Activated CD4-positive, alpha-beta T cell treated with anti-CD3 and anti-CD28 coated beads, Interleukin-2, amount 50 U/mL, for 4 hours (primary cell): ENCODE measurements at regions not wholly inside any gene's neighbourhood (a gene's known extent, or its start where the extent isn't known, plus 50 kb on each side); places are given as distances from the start of the nearest gene placed in this dataset.
"Not testable (repeated sequence)": the region's sequence is repeated elsewhere in the genome, so short reads cannot be mapped to it uniquely, and the experiment has no call there.

ENCODE experiments used
- DNase-seq, 2 experiments: peaks; one replicate each; pipeline ENCODE4 v3.0.0-alpha.2; 2020

DNA sequence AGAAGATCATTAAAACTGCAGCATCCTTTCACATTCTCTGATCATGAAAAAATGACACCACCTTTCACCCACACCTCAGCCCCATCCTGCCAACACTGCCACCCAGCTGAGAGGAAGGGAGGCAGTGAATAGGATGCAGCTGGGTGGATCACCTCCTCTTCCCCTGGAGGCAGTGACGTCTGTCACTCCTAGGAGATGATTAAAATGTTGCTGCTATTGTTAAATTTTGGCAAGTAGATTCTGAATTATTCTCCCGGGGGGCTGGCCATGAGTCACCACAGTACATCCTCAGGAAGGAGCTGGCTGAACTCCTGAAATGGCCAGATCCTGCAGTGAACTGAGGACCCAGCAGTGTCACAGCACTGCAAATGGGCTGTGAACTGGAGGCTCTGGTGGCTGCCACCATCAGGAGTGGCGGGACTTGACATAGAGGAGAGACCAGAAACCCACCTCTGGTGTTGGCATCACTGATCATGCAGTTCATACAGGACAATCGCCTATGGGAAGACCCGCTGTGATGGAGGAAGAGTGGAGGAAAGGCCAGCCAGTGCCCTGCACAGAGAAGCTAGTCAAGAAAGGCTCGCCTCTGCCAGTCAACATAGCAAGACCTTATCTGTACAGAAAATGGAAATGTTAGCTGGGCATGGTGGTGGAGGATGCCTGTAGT, 199.1 kb downstream of the FAM43A start:
- no peak for DNase-seq

- DNase-seq: no peak
Observed at GRCh38 chr3:194885766-194886165, 200.1 kb downstream of the FAM43A start.

- no peak for DNase-seq
Observed at GRCh38 chr3:194886836-194887235, 201.2 kb downstream of the FAM43A start.

GRCh38 chr3:194888062-194888461, 202.4 kb downstream of the FAM43A start:
- DNase-seq: not testable (repeated sequence)

- no peak for DNase-seq
Observed at GRCh38 chr3:194888916-194889315, 203.2 kb downstream of the FAM43A start.

DNA sequence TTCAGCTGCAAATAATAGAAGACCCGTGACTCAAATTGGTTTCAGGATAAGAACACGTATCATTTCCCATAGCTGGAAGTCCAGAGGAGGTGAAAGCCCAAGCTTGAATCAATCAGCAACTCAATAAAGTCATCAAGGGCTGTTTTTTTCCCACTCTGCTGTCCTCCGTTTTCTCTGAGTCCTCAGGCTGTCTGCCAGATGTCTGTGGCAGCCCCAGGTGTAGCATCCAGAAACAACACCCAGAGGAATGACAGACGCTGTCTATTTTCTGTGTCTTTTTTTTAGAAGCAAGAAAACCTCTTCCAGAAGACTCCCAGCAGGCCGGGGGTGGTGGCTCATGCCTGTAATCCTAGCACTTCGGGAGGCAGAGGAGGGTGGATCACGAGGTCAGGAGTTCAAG, 204.4 kb downstream of the FAM43A start:
- DNase-seq: no peak

GRCh38 chr3:194893121-194893987, 207.7 kb downstream of the FAM43A start:
- no peak for DNase-seq

DNA sequence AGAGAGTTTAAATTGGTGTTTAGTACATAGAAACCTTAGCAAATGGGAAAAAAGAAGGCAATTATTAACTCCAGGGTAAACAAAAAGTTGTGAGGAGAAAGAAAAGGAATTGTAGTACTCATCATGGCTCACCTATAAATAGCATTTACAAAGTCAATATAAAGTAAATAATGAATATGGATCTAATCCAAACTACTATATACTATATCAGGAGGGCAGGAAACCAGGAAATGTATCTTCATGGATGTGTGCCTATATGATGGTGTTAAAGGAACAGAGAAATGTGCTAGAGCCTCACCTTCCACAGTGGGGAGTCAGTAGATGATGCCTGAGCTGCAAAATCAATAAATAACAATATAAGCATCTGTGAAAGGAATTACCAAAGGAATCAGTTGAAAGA, 208.9 kb downstream of the FAM43A start:
- DNase-seq: no peak

DNA sequence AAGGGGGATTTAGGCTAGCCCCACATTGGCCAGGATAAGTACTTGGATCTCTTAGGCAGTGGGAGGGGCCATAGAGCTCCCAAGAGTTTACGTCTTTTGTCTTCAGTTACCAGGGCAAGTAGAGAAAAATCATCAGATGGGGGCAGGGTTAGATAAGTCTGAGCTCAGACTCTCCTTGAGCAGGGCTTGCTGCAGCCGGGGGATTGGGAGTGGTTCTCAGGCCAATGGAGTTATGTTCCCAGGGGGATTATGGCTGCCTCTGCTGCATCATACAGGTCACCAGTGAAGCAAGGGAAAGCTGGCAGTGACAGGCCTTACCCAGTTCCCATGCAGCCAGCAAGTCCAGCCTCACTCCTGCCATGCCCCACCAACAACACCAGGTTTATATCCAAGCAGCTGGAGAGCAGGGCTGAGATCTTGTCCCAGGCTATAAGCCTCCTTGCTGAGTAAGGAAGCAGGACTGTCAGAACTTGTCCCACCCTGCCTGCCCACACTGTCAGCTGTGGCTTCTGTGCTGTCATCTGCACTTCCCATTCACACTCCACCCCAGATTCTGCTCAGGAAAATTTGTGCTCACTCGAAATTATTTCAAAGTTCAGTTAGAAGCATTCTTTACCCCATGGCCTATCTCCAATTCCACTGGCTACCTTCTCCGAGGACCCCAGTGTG, 215.3 kb downstream of the FAM43A start:
- no peak for DNase-seq

- not testable (repeated sequence) for DNase-seq
Observed at GRCh38 chr3:194903447-194903846, 217.8 kb downstream of the FAM43A start.

GRCh38 chr3:194904999-194905398, 219.3 kb downstream of the FAM43A start:
- not testable (repeated sequence) for DNase-seq

GRCh38 chr3:194905696-194906095, 220.0 kb downstream of the FAM43A start:
- no peak for DNase-seq

GRCh38 chr3:194906229-194906629, 220.5 kb downstream of the FAM43A start:
- DNase-seq: no peak

DNA sequence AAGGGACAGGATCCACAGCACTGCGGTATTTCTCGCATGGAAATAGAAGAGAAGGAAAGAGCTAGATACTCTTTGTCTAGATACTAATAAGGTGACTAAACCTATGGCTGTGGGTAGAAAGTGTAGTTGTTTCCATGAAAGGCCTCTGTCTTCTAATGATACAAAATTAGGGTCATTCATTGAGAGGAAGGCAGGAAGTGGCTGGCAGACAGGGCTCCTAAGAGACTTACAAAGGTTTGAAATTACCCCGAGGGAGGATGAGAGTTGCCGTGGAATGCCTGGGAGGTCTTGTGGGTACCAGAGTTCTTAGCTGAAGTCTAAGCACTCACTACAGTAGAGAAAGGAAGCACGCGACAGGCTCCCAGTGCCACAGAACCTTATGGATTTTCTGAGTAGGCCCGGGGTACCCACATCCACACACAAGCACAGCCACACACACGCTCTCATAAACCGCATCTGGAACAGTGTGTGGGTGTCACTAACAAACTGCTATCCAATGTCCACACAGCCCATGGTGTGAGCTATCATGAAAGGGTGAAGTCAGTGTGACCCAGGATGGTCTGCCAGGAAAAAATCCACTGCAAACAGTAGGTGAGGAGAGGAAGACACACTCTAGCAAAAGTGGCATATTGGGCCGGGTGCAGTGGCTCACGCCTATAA, 221.4 kb downstream of the FAM43A start:
- no peak for DNase-seq

DNA sequence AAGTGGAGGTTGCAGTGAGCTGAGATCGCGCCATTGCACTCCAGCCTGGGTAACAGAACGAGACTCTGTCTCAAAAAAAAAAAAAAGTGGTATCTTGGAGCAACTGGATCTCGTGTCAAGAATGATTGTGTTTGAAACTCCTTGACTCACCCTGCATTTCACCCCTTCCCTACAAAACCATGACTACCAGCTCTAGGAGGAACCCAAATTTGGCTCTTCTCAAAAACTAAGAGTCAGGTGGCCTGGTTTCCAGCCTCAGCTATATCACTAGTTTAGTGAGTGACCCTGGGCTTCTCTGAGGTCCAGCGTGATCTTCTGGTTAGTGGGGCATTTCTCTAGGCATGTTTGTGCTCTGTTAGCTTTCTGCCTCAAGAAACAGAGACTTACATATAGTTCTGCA, 222.1 kb downstream of the FAM43A start:
- no peak for DNase-seq

DNA sequence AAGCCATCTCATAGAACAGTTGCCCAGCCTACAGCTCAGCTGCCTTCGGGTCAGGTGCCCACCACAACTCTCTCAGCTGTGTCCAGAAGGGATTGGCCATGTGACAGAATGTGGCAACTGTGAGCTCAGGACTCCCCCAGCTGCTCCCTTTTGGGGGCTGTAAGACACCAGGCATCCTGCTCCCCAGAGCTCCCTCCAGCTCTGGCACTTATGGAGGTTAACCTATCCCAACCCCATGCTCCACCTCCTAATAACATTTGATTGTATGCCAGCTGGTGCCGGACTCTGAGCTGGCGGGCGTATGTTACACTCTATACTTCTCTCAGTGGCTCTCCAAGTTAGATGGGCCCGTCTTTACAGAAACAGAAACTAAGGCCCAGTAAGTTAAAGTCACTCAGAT, 222.8 kb downstream of the FAM43A start:
- no peak for DNase-seq

- no peak for DNase-seq
Observed at GRCh38 chr3:194908972-194909371, 223.3 kb downstream of the FAM43A start.

- DNase-seq: no peak
Observed at GRCh38 chr3:194910414-194910984, 224.8 kb downstream of the FAM43A start.

- no peak for DNase-seq
Observed at GRCh38 chr3:194913316-194913715, 227.6 kb downstream of the FAM43A start.

GRCh38 chr3:194924889-194925288, 239.2 kb downstream of the FAM43A start:
- DNase-seq: not testable (repeated sequence)

DNA sequence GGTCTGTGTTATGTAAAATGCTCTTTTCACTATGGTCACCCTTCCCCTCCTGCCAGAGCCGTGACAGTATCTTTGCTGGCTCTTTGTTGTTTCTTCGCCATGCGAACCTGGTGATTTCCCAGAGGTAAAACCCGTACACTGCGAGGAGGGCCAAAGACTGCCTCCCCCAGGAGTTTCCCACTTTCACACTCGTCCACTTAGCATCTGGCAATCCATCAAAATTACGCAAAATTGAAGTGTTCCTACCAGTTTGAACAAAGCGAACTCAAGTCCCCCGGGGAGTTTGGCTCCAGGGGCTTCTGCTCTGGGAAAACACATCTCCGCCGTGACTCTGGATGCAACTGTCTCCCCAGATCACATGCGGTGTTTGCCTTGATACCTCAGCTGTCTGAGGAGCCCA, 239.9 kb downstream of the FAM43A start:
- DNase-seq: no peak

DNA sequence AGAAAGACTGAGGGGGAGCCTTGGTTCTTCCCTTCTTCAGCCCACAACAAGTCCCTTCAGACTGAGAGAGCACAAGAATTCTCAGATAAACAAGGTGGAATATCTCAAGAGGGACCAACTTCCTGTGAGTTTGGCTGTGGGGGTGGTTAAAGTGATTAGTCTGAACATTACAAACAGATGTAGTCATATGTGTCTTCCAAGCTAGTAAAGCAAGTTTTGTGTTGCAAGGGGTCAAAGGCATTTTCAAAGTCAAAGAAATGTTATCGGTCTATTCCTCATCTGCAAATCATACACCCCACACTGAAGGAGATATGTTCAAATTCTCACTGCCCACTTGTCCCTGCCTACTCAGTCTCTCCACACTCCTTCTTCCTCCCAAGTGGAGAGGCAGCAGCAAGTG, 242.5 kb downstream of the FAM43A start:
- no peak for DNase-seq
